Tibial nerve (tissue), 4 donors: ENCODE measurements at regions not wholly inside any gene's neighbourhood (a gene's known extent, or its start where the extent isn't known, plus 50 kb on each side); places are given as distances from the start of the nearest gene placed in this dataset.

Experiments
- EP300 ChIP-seq, 2 donors: sonication (generic); formaldehyde crosslinking; IDR thresholded peaks; one replicate each; pipeline ENCODE4 v1.6.1; 2017; ENCODE audit warnings: antibody characterized with exemption in 2 of 2, mild to moderate bottlenecking in 1 of 2
- POLR2A ChIP-seq, 2 donors: fragments of 450-650 bp; IDR thresholded peaks; one replicate each; pipeline ENCODE4 v1.6.1; 2017; ENCODE audit warnings: antibody characterized with exemption in 2 of 2, mild to moderate bottlenecking in 2 of 2, moderate library complexity in 2 of 2
- TF ChIP-seq, protein P1 (sequence below), 5 experiments: fragments of 200-600 bp in 3 of 5; fragments of 450-650 bp in 2 of 5; sonication (generic) in 3 of 5; IDR thresholded peaks; one replicate each; pipeline ENCODE4 v1.5.1; 2016 to 2019; ENCODE audit warnings: antibody characterized with exemption in 5 of 5, mild to moderate bottlenecking in 3 of 5, moderate library complexity in 2 of 5

DNA sequence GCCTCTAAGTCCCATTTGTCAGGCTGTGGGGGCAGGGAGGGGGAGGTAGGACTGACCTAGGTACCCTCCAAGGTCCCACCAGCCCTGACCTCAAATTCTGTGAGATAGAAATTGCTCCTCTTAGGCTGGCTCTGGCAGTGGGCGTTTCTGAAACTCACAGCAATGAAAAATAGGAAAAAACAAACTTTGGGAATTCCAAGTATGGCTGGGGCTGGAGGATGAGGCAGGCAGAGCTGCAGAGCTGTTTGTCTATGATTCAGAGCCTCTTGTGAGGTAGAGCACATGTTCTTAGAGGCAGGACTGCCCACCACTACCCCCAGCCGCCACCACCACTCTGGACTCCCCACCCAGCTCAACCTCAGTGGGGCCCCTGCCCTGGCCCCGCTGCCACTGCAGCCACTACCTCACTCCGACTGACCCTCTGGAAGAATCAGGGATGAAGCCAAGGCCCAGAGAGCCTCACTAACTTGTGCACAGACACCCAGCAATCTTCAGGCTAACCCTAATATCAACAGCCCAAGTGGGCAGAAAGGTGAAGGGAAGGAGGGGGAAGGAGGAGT, 98.2 kb downstream of the PJA1 start:
- TF ChIP-seq, protein P1, sequence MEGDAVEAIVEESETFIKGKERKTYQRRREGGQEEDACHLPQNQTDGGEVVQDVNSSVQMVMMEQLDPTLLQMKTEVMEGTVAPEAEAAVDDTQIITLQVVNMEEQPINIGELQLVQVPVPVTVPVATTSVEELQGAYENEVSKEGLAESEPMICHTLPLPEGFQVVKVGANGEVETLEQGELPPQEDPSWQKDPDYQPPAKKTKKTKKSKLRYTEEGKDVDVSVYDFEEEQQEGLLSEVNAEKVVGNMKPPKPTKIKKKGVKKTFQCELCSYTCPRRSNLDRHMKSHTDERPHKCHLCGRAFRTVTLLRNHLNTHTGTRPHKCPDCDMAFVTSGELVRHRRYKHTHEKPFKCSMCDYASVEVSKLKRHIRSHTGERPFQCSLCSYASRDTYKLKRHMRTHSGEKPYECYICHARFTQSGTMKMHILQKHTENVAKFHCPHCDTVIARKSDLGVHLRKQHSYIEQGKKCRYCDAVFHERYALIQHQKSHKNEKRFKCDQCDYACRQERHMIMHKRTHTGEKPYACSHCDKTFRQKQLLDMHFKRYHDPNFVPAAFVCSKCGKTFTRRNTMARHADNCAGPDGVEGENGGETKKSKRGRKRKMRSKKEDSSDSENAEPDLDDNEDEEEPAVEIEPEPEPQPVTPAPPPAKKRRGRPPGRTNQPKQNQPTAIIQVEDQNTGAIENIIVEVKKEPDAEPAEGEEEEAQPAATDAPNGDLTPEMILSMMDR (IDR thresholded peaks at IDR 0.05): no peak
- TF ChIP-seq POLR2A (IDR thresholded peaks at IDR 0.05) (no peak), EP300 (IDR thresholded peaks at IDR 0.05) (no peak)
